ENCODE measurements at regions not wholly inside any gene's neighbourhood (a gene's known extent, or its start where the extent isn't known, plus 50 kb on each side); places are given as distances from the start of the nearest gene placed in this dataset.

- Histone ChIP-seq H3K9ac (ENCODE audit: insufficient read depth, low read depth, low read length) (no peak overlapping the region), H3K4me3 (replicated peaks in 1 of 3; ENCODE audit: insufficient read depth in 1 of 3, low read depth in 2 of 3, low read length in 3 of 3) (no peak overlapping the region), H3K79me2 (ENCODE audit: insufficient read depth, low read length) (no peaks in the 10 kb centered on the region), H3K4me1 (ENCODE audit: insufficient read depth, low read length) (no peaks in the 10 kb centered on the region), H3K27me3 (ENCODE audit: control insufficient read depth in 1 of 2, insufficient read depth in 2 of 2, low read length in 2 of 2) (no peaks in the 10 kb centered on the region), H3K9me3 (ENCODE audit: low read length) (peaks cover 81% of the 10 kb centered on the region), H3K4me2 (ENCODE audit: low read depth, low read length) (no peak overlapping the region), H2AFZ (ENCODE audit: low read length) (no peak overlapping the region), H4K20me1 (ENCODE audit: insufficient read depth, low read length) (no peaks in the 10 kb centered on the region), H3K27ac (ENCODE audit: extremely low read length, insufficient read depth, low read length) (no peak overlapping the region), H3K36me3 (replicated peaks in 1 of 2; ENCODE audit: control insufficient read depth in 1 of 2, insufficient read depth in 2 of 2, low read length in 2 of 2) (no peaks in the 10 kb centered on the region)
- no peak for ATAC-seq
- CTCF ChIA-PET (ENCODE audit: low intra/inter-chr PET ratio, low total read pairs), result no interaction called here
- in situ Hi-C loops (cut with HindIII; ENCODE audit: extremely low pct_ligation_motif_present, low pct_unique_long_range_greater_than_20kb) (no loop called here), intact Hi-C loops (cut with micrococcal nuclease; ENCODE audit: unreplicated experiment) (no loop called here)
- POLR2A ChIA-PET, result no interaction called here
- TF ChIP-seq NR3C1 (CRISPR knock-in tag; IDR thresholded peaks at IDR 0.05), result no peak
- TF ChIP-seq SIX4 (CRISPR knock-in tag; IDR thresholded peaks at IDR 0.05), result no peak
- TF ChIP-seq, protein P1, sequence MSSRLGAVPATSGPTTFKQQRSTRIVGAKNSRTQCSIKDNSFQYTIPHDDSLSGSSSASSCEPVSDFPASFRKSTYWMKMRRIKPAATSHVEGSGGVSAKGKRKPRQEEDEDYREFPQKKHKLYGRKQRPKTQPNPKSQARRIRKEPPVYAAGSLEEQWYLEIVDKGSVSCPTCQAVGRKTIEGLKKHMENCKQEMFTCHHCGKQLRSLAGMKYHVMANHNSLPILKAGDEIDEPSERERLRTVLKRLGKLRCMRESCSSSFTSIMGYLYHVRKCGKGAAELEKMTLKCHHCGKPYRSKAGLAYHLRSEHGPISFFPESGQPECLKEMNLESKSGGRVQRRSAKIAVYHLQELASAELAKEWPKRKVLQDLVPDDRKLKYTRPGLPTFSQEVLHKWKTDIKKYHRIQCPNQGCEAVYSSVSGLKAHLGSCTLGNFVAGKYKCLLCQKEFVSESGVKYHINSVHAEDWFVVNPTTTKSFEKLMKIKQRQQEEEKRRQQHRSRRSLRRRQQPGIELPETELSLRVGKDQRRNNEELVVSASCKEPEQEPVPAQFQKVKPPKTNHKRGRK (CRISPR knock-in tag; IDR thresholded peaks at IDR 0.05), result no peak
- TF ChIP-seq HDAC6 (IDR thresholded peaks at IDR 0.05; ENCODE audit: low read depth, low read length), result no peak
- no peak for TF ChIP-seq FOSL1 (CRISPR knock-in tag; IDR thresholded peaks at IDR 0.05; ENCODE audit: borderline replicate concordance)
- no peak for TF ChIP-seq PRDM15 (CRISPR knock-in tag; IDR thresholded peaks at IDR 0.05)
- TF ChIP-seq PHF8 (CRISPR knock-in tag; IDR thresholded peaks at IDR 0.05), result no peak
- no peak for TF ChIP-seq ISL2 (CRISPR knock-in tag; IDR thresholded peaks at IDR 0.05)
- no peak for TF ChIP-seq KMT2A (CRISPR knock-in tag; IDR thresholded peaks at IDR 0.05)
- no peak for TF ChIP-seq ZBTB3 (CRISPR knock-in tag; IDR thresholded peaks at IDR 0.05; ENCODE audit: borderline replicate concordance, low read depth)
- TF ChIP-seq, protein P2, sequence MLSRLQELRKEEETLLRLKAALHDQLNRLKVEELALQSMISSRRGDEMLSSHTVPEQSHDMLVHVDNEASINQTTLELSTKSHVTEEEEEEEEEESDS (CRISPR knock-in tag; IDR thresholded peaks at IDR 0.05; ENCODE audit: borderline replicate concordance), result no peak
- TF ChIP-seq ZNF160 (CRISPR knock-in tag; IDR thresholded peaks at IDR 0.05), result no peak
- TF ChIP-seq THYN1 (CRISPR knock-in tag; IDR thresholded peaks at IDR 0.05; ENCODE audit: borderline replicate concordance, low read depth), result no peak
- TF ChIP-seq ZKSCAN5 (CRISPR knock-in tag; IDR thresholded peaks at IDR 0.05), result no peak
- TF ChIP-seq HNRNPK (IDR thresholded peaks at IDR 0.05; ENCODE audit: low read depth, low read length, poor library complexity, severe bottlenecking), result no peak
- TF ChIP-seq IRX3 (CRISPR knock-in tag; IDR thresholded peaks at IDR 0.05; ENCODE audit: borderline replicate concordance, low read depth), result no peak
- TF ChIP-seq TRIM24 (CRISPR knock-in tag; IDR thresholded peaks at IDR 0.05), result no peak
- no peak for TF ChIP-seq ZNF367 (CRISPR knock-in tag; IDR thresholded peaks at IDR 0.05; ENCODE audit: borderline replicate concordance)
- no TSS peak for BruUV-seq (replicated peaks)
- DNase-seq (ENCODE audit: low spot score), result no peak
- WGBS (ENCODE audit: low lambda C conversion rate), result 35% methylated on average over 31 of the region's 37 CpGs
- FAIRE-seq, result no peak
Measured at GRCh38 chr12:34604631-34605509, 582.6 kb downstream of the ALG10 start.

All from HepG2 (cell line).